SK-N-SH treated with all-trans-retinoic acid at 6 μM for 48 hours (cell line): ENCODE measurements at regions not wholly inside any gene's neighbourhood (a gene's known extent, or its start where the extent isn't known, plus 50 kb on each side); places are given as distances from the start of the nearest gene placed in this dataset.

ENCODE experiments used
- ATAC-seq: fragments of 200-7000 bp; cut with Tn5 transposase; 3 replicates; pipeline ENCODE4 v1.9.1; 2020; ENCODE audit warnings: mild to moderate bottlenecking, moderate library complexity
- ARNTL ChIP-seq: fragments of 450-650 bp; formaldehyde crosslinking; IDR thresholded peaks from 2 replicates; pipeline ENCODE4 v1.5.0; 2020; ENCODE audit warnings: low read depth, mild to moderate bottlenecking, moderate library complexity, borderline replicate concordance
- BACH2 ChIP-seq: fragments of 250-450 bp; sonication (Bioruptor Pico); IDR thresholded peaks from 2 replicates; pipeline ENCODE4 v1.9.0; 2021; ENCODE audit warnings: mild to moderate bottlenecking, borderline replicate concordance
- CREB5 ChIP-seq: fragments of 250-450 bp; sonication (Bioruptor Pico); IDR thresholded peaks from 2 replicates; pipeline ENCODE4 v1.5.1; 2020; ENCODE audit warnings: low read depth, mild to moderate bottlenecking, moderate library complexity
- CSDC2 ChIP-seq: fragments of 250-450 bp; sonication (Bioruptor Pico); IDR thresholded peaks from 2 replicates; pipeline ENCODE4 v1.5.0; 2020; ENCODE audit warnings: mild to moderate bottlenecking, moderate library complexity
- ESRRG ChIP-seq: fragments of 250-450 bp; sonication (Bioruptor Pico); IDR thresholded peaks from 2 replicates; pipeline ENCODE4 v1.6.1; 2021; ENCODE audit warnings: mild to moderate bottlenecking
- GLIS3 ChIP-seq: fragments of 250-450 bp; sonication (Bioruptor Pico); IDR thresholded peaks from 2 replicates; pipeline ENCODE4 v1.5.0; 2020; ENCODE audit warnings: mild to moderate bottlenecking, moderate library complexity
- ISL1 ChIP-seq: fragments of 250-450 bp; sonication (Bioruptor Pico); IDR thresholded peaks from 2 replicates; pipeline ENCODE4 v2.1.2; 2022; ENCODE audit warnings: mild to moderate bottlenecking, moderate library complexity
- OSR1 ChIP-seq: fragments of 250-450 bp; sonication (Bioruptor Pico); IDR thresholded peaks from 2 replicates; pipeline ENCODE4 v1.8.0; 2022; ENCODE audit warnings: moderate library complexity, mild to moderate bottlenecking, inconsistent platforms
- PATZ1 ChIP-seq: fragments of 250-450 bp; sonication (Bioruptor Pico); IDR thresholded peaks from 2 replicates; pipeline ENCODE4 v1.8.0; 2020; ENCODE audit warnings: mild to moderate bottlenecking, moderate library complexity, borderline replicate concordance
- PPARA ChIP-seq: fragments of 250-450 bp; sonication (Bioruptor Pico); IDR thresholded peaks from 2 replicates; pipeline ENCODE4 v1.5.0; 2020; ENCODE audit warnings: mild to moderate bottlenecking, borderline replicate concordance
- RARB ChIP-seq: fragments of 250-450 bp; sonication (Bioruptor Pico); IDR thresholded peaks from 2 replicates; pipeline ENCODE4 v1.8.0; 2021; ENCODE audit warnings: mild to moderate bottlenecking, moderate library complexity
- SNAI2 ChIP-seq: fragments of 250-450 bp; sonication (Bioruptor Pico); IDR thresholded peaks from 2 replicates; pipeline ENCODE4 v1.5.0; 2020; ENCODE audit warnings: mild to moderate bottlenecking, moderate library complexity
- TCF4 ChIP-seq: fragments of 250-450 bp; sonication (Bioruptor Pico); IDR thresholded peaks from 2 replicates; pipeline ENCODE4 v1.8.0; 2021; ENCODE audit warnings: mild to moderate bottlenecking, moderate library complexity, borderline replicate concordance
- TOX ChIP-seq: fragments of 250-450 bp; sonication (Bioruptor Pico); IDR thresholded peaks from 2 replicates; pipeline ENCODE4 v1.8.0; 2021; ENCODE audit warnings: mild to moderate bottlenecking, moderate library complexity, borderline replicate concordance
- ZFP3 ChIP-seq: fragments of 250-450 bp; sonication (Bioruptor Pico); IDR thresholded peaks from 2 replicates; pipeline ENCODE4 v1.5.0; 2020; ENCODE audit warnings: mild to moderate bottlenecking, moderate library complexity
- ZFP30 ChIP-seq: fragments of 450-650 bp; formaldehyde crosslinking; IDR thresholded peaks from 2 replicates; pipeline ENCODE4 v1.5.0; 2022; ENCODE audit warnings: mild to moderate bottlenecking, moderate library complexity
- ZNF565 ChIP-seq: fragments of 450-650 bp; formaldehyde crosslinking; conservative IDR thresholded peaks from 2 replicates; pipeline ENCODE4 v1.5.0; 2020; ENCODE audit warnings: low read depth, mild to moderate bottlenecking, moderate library complexity
- ZNF70 ChIP-seq: fragments of 450-650 bp; formaldehyde crosslinking; IDR thresholded peaks from 2 replicates; pipeline ENCODE4 v1.5.0; 2020; ENCODE audit warnings: mild to moderate bottlenecking, moderate library complexity
- ZNF8 ChIP-seq: fragments of 450-650 bp; formaldehyde crosslinking; IDR thresholded peaks from 2 replicates; pipeline ENCODE4 v1.5.0; 2020; ENCODE audit warnings: mild to moderate bottlenecking, moderate library complexity
- TF ChIP-seq, protein P1 (sequence below): fragments of 250-450 bp; sonication (Bioruptor Pico); IDR thresholded peaks from 2 replicates; pipeline ENCODE4 v1.5.1; 2021; ENCODE audit warnings: mild to moderate bottlenecking, moderate library complexity
- TF ChIP-seq, protein P2 (sequence below): fragments of 250-450 bp; sonication (Bioruptor Pico); IDR thresholded peaks from 2 replicates; pipeline ENCODE4 v1.5.0; 2020; ENCODE audit warnings: mild to moderate bottlenecking, moderate library complexity

- TF ChIP-seq ZNF70 (CRISPR knock-in tag) = no peak
- no peak for TF ChIP-seq CSDC2 (CRISPR knock-in tag)
- no peak for TF ChIP-seq GLIS3
- TF ChIP-seq ZFP30 (CRISPR knock-in tag) = no peak
- no peak for TF ChIP-seq ARNTL (CRISPR knock-in tag)
- no peak for TF ChIP-seq BACH2 (CRISPR knock-in tag)
- no peak for TF ChIP-seq ZNF8 (CRISPR knock-in tag)
- TF ChIP-seq TCF4 (CRISPR knock-in tag) = no peak
- TF ChIP-seq, protein P1, sequence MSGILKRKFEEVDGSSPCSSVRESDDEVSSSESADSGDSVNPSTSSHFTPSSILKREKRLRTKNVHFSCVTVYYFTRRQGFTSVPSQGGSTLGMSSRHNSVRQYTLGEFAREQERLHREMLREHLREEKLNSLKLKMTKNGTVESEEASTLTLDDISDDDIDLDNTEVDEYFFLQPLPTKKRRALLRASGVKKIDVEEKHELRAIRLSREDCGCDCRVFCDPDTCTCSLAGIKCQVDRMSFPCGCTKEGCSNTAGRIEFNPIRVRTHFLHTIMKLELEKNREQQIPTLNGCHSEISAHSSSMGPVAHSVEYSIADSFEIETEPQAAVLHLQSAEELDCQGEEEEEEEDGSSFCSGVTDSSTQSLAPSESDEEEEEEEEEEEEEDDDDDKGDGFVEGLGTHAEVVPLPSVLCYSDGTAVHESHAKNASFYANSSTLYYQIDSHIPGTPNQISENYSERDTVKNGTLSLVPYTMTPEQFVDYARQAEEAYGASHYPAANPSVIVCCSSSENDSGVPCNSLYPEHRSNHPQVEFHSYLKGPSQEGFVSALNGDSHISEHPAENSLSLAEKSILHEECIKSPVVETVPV = no peak
- no peak for TF ChIP-seq OSR1 (CRISPR knock-in tag)
- no peak for TF ChIP-seq ESRRG (CRISPR knock-in tag)
- TF ChIP-seq CREB5 (CRISPR knock-in tag) = no peak
- no peak for TF ChIP-seq PPARA (CRISPR knock-in tag)
- no peak for TF ChIP-seq ZFP3 (CRISPR knock-in tag)
- TF ChIP-seq ISL1 (CRISPR knock-in tag) = no peak
- no peak for TF ChIP-seq TOX (CRISPR knock-in tag)
- TF ChIP-seq PATZ1 (CRISPR knock-in tag) = no peak
- TF ChIP-seq, protein P2, sequence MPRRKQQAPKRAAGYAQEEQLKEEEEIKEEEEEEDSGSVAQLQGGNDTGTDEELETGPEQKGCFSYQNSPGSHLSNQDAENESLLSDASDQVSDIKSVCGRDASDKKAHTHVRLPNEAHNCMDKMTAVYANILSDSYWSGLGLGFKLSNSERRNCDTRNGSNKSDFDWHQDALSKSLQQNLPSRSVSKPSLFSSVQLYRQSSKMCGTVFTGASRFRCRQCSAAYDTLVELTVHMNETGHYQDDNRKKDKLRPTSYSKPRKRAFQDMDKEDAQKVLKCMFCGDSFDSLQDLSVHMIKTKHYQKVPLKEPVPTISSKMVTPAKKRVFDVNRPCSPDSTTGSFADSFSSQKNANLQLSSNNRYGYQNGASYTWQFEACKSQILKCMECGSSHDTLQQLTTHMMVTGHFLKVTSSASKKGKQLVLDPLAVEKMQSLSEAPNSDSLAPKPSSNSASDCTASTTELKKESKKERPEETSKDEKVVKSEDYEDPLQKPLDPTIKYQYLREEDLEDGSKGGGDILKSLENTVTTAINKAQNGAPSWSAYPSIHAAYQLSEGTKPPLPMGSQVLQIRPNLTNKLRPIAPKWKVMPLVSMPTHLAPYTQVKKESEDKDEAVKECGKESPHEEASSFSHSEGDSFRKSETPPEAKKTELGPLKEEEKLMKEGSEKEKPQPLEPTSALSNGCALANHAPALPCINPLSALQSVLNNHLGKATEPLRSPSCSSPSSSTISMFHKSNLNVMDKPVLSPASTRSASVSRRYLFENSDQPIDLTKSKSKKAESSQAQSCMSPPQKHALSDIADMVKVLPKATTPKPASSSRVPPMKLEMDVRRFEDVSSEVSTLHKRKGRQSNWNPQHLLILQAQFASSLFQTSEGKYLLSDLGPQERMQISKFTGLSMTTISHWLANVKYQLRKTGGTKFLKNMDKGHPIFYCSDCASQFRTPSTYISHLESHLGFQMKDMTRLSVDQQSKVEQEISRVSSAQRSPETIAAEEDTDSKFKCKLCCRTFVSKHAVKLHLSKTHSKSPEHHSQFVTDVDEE (CRISPR knock-in tag) = no peak
- no peak for TF ChIP-seq SNAI2 (CRISPR knock-in tag)
These were observed 63.1 kb upstream of the NDP start for GRCh38 chrX:44036336-44036735.

GRCh38 chrX:44035571-44035970, 62.4 kb upstream of the NDP start:
- no peak for ATAC-seq
- no peak for TF ChIP-seq CREB5 (CRISPR knock-in tag)
- TF ChIP-seq TCF4 (CRISPR knock-in tag) = no peak
- no peak for TF ChIP-seq SNAI2 (CRISPR knock-in tag)
- TF ChIP-seq ISL1 (CRISPR knock-in tag) = no peak
- no peak for TF ChIP-seq RARB (CRISPR knock-in tag)
- TF ChIP-seq ESRRG (CRISPR knock-in tag) = no peak
- no peak for TF ChIP-seq ZNF70 (CRISPR knock-in tag)
- TF ChIP-seq GLIS3 = no peak
- no peak for TF ChIP-seq ARNTL (CRISPR knock-in tag)
- no peak for TF ChIP-seq ZNF8 (CRISPR knock-in tag)
- TF ChIP-seq ZNF565 (CRISPR knock-in tag) = no peak
- TF ChIP-seq, all 23 proteins: peak for 0

More at GRCh38 chrX:44036336-44036735, 63.1 kb upstream of the NDP start:
- ATAC-seq = no peak; the same call in 2 of the 3 replicates

GRCh38 chrX:44032479-44032878, 59.3 kb upstream of the NDP start:
- TF ChIP-seq SNAI2 (CRISPR knock-in tag) = no peak
- no peak for TF ChIP-seq CSDC2 (CRISPR knock-in tag)
- no peak for TF ChIP-seq GLIS3
- TF ChIP-seq, protein P2 (CRISPR knock-in tag) = no peak
- TF ChIP-seq RARB (CRISPR knock-in tag) = no peak
- TF ChIP-seq ZFP30 (CRISPR knock-in tag) = no peak
- TF ChIP-seq ZNF8 (CRISPR knock-in tag) = no peak
- TF ChIP-seq PPARA (CRISPR knock-in tag) = no peak
- TF ChIP-seq, protein P1 = no peak
- TF ChIP-seq ZNF70 (CRISPR knock-in tag) = no peak
- no peak for TF ChIP-seq BACH2 (CRISPR knock-in tag)
- TF ChIP-seq ESRRG (CRISPR knock-in tag) = no peak
- no peak for TF ChIP-seq ARNTL (CRISPR knock-in tag)
- no peak for TF ChIP-seq ZFP3 (CRISPR knock-in tag)
- TF ChIP-seq OSR1 (CRISPR knock-in tag) = no peak
- ATAC-seq = no peak
